Panc1 (cell line): ENCODE measurements at regions not wholly inside any gene's neighbourhood (a gene's known extent, or its start where the extent isn't known, plus 50 kb on each side); places are given as distances from the start of the nearest gene placed in this dataset.
"Not testable (repeated sequence)": the region's sequence is repeated elsewhere in the genome, so short reads cannot be mapped to it uniquely, and the experiment has no call there.

Source experiments
- ATAC-seq: fragments of 200-7000 bp; cut with Tn5 transposase; 2 replicates; pipeline ENCODE4 v1.9.1; 2020; ENCODE audit warnings: mild to moderate bottlenecking, moderate library complexity
- BruUV-seq: library from RNA; stranded (reverse); fragments of 400-500 nt; replicated peaks from 2 replicates; lab custom pipeline; 2021; lab: Mats Ljungman, UMichigan
- CTCF ChIA-PET: fragments of 300-600 bp; sonication (Branson Sonifier 250); formaldehyde crosslinking; loops from one replicate; lab custom pipeline; 2022; ENCODE audit warnings: antibody characterized with exemption; lab: Charles Lee
- POLR2A ChIA-PET: fragments of 300-600 bp; sonication (Branson Sonifier 250); formaldehyde crosslinking; loops from one replicate; lab custom pipeline; 2022; ENCODE audit warnings: antibody characterized with exemption; lab: Charles Lee
- DNase-seq: peaks from one replicate; pipeline ENCODE4 v3.0.0-alpha.2; 2010; ENCODE audit warnings: low read depth, low spot score
- H3K27ac ChIP-seq: 2 replicates; pipeline ENCODE4 v1.5.1; 2011; ENCODE audit warnings: mild to moderate bottlenecking, low read length, inconsistent platforms
- H3K27me3 ChIP-seq: fragments of 200-500 bp; sonication (Bioruptor generic); 2 replicates; pipeline ENCODE4 v1.6.0; 2014; ENCODE audit warnings: low read length, inconsistent platforms; ENCODE audit not compliant: control insufficient read depth, insufficient read depth
- H3K36me3 ChIP-seq: fragments of 200-500 bp; sonication (Bioruptor generic); 2 replicates; pipeline ENCODE4 v1.5.1; 2014; ENCODE audit warnings: inconsistent platforms, mild to moderate bottlenecking, low read length, moderate library complexity; ENCODE audit not compliant: control insufficient read depth, insufficient read depth
- H3K4me1 ChIP-seq: 2 replicates; pipeline ENCODE4 v1.5.1; 2011; ENCODE audit warnings: inconsistent platforms, mild to moderate bottlenecking, low read length, moderate library complexity; ENCODE audit not compliant: control insufficient read depth, insufficient read depth
- H3K4me3 ChIP-seq, 2 experiments: 2 replicates each; pipeline ENCODE4 v1.5.1; 2011 to 2012; ENCODE audit warnings: low read depth in 2 of 2, low read length in 2 of 2, mild to moderate bottlenecking in 2 of 2, inconsistent platforms in 1 of 2, moderate library complexity in 1 of 2
- H3K9me3 ChIP-seq: fragments of 200-500 bp; sonication (Bioruptor generic); 2 replicates; pipeline ENCODE4 v1.5.1; 2014; ENCODE audit warnings: low read depth, mild to moderate bottlenecking, inconsistent platforms, low read length, moderate library complexity; ENCODE audit not compliant: control insufficient read depth, insufficient read depth
- POLR2AphosphoS5 ChIP-seq: IDR thresholded peaks from 2 replicates; pipeline ENCODE4 v1.6.1; 2012; ENCODE audit warnings: mild to moderate bottlenecking, low read depth, low read length, moderate library complexity
- REST ChIP-seq, 2 experiments: IDR thresholded peaks; 2 replicates each; pipeline ENCODE4 v1.6.1; 2011 to 2012; ENCODE audit warnings: low read depth in 2 of 2, control low read depth in 1 of 2, low read length in 1 of 2, mild to moderate bottlenecking in 1 of 2, moderate library complexity in 1 of 2; ENCODE audit not compliant: insufficient read depth in 1 of 2
- SIN3A ChIP-seq: IDR thresholded peaks from 2 replicates; pipeline ENCODE4 v1.6.1; 2012; ENCODE audit warnings: low read depth, mild to moderate bottlenecking, low read length, moderate library complexity, borderline replicate concordance; ENCODE audit not compliant: insufficient read depth
- TCF7L2 ChIP-seq: IDR thresholded peaks from 2 replicates; pipeline ENCODE4 v1.6.1; 2011; ENCODE audit warnings: mild to moderate bottlenecking, low read depth, low read length, inconsistent platforms
- in situ Hi-C: cut with HindIII; loops from 2 replicates; pipeline ENCODE4 v1.10.0; 2016; ENCODE audit warnings: low sequenced_read_pairs, low pct_unique_long_range_greater_than_20kb
- intact Hi-C: fragments of 100-400 bp; cut with micrococcal nuclease; formaldehyde crosslinking; loops from one replicate; pipeline ENCODE4 v1.10.0; 2022; ENCODE audit not compliant: unreplicated experiment
- TF ChIP-seq, protein P1 (sequence below): fragments of 450-650 bp; IDR thresholded peaks from 2 replicates; pipeline ENCODE4 v1.5.1; 2017; ENCODE audit warnings: mild to moderate bottlenecking

DNA sequence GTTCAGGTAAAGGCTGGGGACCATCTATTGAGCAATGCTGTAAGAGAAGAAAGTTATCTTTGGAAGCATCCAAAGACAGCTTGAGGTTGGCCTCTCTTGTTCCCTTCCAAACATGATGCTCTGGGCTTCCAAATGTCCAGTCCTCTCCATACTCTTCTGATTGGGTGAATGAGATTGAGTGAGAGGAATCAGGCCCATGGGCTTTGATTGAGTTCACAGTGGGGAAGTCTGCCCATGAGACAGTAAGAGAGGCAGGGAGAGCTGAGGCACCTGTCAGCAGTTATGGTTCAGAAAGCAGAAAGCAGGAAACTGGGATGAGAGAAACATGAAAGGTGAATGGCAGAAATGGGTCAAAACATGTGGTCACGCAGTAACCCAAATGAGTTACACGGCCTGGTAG is 1006.9 kb downstream of the VRK1 start:
- no peaks in the 10 kb centered on the region for H3K9me3 ChIP-seq
- ChIA-PET POLR2A (no interaction called here), CTCF (no interaction called here)
- H3K4me1 ChIP-seq = no peaks in the 10 kb centered on the region
- in situ Hi-C loops (no loop called here), intact Hi-C loops (no loop called here)
- no TSS peak for BruUV-seq
- H3K27ac ChIP-seq = no peak overlapping the region
- DNase-seq = no peak
- H3K36me3 ChIP-seq = no peaks in the 10 kb centered on the region
- no peaks in the 10 kb centered on the region for H3K27me3 ChIP-seq
- TF ChIP-seq, protein P1, sequence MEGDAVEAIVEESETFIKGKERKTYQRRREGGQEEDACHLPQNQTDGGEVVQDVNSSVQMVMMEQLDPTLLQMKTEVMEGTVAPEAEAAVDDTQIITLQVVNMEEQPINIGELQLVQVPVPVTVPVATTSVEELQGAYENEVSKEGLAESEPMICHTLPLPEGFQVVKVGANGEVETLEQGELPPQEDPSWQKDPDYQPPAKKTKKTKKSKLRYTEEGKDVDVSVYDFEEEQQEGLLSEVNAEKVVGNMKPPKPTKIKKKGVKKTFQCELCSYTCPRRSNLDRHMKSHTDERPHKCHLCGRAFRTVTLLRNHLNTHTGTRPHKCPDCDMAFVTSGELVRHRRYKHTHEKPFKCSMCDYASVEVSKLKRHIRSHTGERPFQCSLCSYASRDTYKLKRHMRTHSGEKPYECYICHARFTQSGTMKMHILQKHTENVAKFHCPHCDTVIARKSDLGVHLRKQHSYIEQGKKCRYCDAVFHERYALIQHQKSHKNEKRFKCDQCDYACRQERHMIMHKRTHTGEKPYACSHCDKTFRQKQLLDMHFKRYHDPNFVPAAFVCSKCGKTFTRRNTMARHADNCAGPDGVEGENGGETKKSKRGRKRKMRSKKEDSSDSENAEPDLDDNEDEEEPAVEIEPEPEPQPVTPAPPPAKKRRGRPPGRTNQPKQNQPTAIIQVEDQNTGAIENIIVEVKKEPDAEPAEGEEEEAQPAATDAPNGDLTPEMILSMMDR = no peak
- H3K4me3 ChIP-seq = no peak overlapping the region
- ATAC-seq = no peak

DNA sequence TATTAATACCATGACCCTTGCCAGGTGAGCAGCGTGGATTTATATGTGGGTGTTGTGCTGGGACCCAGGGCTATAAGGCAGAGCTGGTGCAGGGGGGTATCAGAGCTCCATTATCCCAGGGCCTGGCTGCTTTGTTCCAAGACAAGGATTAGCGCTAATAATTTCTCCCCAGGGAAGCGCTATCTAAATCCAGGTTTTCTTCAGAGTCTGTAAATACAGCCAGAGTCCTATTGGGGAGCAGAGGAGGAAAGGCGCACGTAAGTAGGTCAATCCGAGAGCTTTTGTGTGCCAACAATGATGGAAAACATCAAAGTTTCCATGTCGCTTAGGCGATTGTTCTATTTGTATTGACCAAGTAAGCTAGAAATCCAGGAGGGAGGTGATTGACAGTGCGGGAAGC is 1009.7 kb downstream of the VRK1 start:
- DNase-seq (no peak), ATAC-seq (no peak)
- Histone ChIP-seq H3K4me3 (no peak overlapping the region), H3K36me3 (no peaks in the 10 kb centered on the region), H3K27ac (no peak overlapping the region), H3K27me3 (no peaks in the 10 kb centered on the region), H3K9me3 (no peaks in the 10 kb centered on the region), H3K4me1 (no peaks in the 10 kb centered on the region)
- TF ChIP-seq, protein P1 = no peak
- TF ChIP-seq POLR2AphosphoS5 (no peak), TCF7L2 (no peak), SIN3A (no peak)
- ChIA-PET POLR2A (no interaction called here), CTCF (no interaction called here)
- in situ Hi-C loops = no loop called here
- BruUV-seq = no TSS peak
- intact Hi-C loops = no loop called here

DNA sequence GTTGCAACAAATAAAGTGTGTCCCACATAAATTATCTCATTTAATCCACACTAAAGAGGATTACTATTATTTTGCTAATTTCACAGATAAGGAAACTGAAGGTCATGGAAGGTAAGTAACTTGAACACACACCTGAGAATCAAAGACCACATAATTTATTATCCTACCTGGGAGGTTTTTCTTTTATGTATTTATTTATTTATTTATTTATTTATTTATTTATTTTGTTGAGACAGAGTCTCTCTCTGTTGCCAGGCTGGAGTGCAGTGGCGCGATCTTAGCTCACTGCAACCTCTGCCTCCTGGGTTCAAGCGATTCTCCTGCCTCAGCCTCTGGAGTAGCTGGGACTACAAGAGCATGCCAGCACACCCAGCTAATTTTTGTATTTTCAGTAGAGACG is 1011.4 kb downstream of the VRK1 start:
- ATAC-seq, DNase-seq, H3K4me1 ChIP-seq, H3K4me3 ChIP-seq, H3K36me3 ChIP-seq, H3K9me3 ChIP-seq, H3K27me3 ChIP-seq, BruUV-seq, POLR2A ChIA-PET, intact Hi-C loops, CTCF ChIA-PET, H3K27ac ChIP-seq, in situ Hi-C loops: not testable (repeated sequence)

DNA sequence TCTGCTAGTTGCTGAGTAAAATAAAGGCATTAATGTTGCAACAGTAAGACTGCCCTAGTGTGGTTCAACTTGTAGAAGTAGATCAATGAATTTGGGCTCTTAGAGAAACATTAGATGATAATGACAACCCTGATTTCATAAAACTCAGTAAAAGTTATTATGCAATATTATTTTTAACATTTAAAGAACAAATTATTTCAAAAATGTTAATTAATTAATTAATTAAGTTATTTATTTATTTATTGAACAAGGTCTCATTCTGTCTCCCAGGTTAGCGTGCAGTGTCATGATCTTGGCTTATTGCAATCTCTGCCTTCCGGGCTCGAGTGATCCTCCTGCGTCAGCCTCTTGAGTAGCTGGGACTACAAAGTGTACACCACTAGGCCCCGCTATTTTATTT is 1016.4 kb downstream of the VRK1 start:
- DNase-seq (no peak), ATAC-seq (no peak)
- H3K27ac ChIP-seq = no peak overlapping the region
- CTCF ChIA-PET = no interaction called here
- no peaks in the 10 kb centered on the region for H3K9me3 ChIP-seq
- POLR2A ChIA-PET = no interaction called here
- intact Hi-C loops (no loop called here), in situ Hi-C loops (no loop called here)
- no peak overlapping the region for H3K4me3 ChIP-seq
- no peaks in the 10 kb centered on the region for H3K27me3 ChIP-seq
- H3K36me3 ChIP-seq = no peaks in the 10 kb centered on the region
- TF ChIP-seq POLR2AphosphoS5 (no peak), SIN3A (no peak), REST (IDR thresholded peaks at IDR 0.05; ENCODE audit: insufficient read depth in 1 of 2, low read depth in 2 of 2, low read length in 1 of 2) (no peak), TCF7L2 (no peak)
- TF ChIP-seq, protein P1 = no peak
- no TSS peak for BruUV-seq
- H3K4me1 ChIP-seq = no peaks in the 10 kb centered on the region
